HUES48 (cell line): ENCODE measurements at regions not wholly inside any gene's neighbourhood (a gene's known extent, or its start where the extent isn't known, plus 50 kb on each side); places are given as distances from the start of the nearest gene placed in this dataset.
"Not testable (repeated sequence)": the region's sequence is repeated elsewhere in the genome, so short reads cannot be mapped to it uniquely, and the experiment has no call there.

Experiments
- H3K27ac ChIP-seq: one replicate; pipeline ENCODE4 v1.7.0; 2013; ENCODE audit warnings: low read depth, low read length, inconsistent platforms
- H3K27me3 ChIP-seq: 2 replicates; pipeline ENCODE4 v1.6.1; 2013; ENCODE audit warnings: mild to moderate bottlenecking, low read length; ENCODE audit not compliant: control insufficient read depth, insufficient read depth
- H3K36me3 ChIP-seq: 2 replicates; pipeline ENCODE4 v1.6.1; 2013; ENCODE audit warnings: low read length; ENCODE audit not compliant: control insufficient read depth, insufficient read depth
- H3K4me1 ChIP-seq: 2 replicates; pipeline ENCODE4 v1.6.1; 2013; ENCODE audit warnings: mild to moderate bottlenecking, low read length; ENCODE audit not compliant: control insufficient read depth, insufficient read depth
- H3K4me3 ChIP-seq: 2 replicates; pipeline ENCODE4 v1.5.1; 2013; ENCODE audit warnings: mild to moderate bottlenecking, low read depth, low read length
- H3K9ac ChIP-seq: 2 replicates; pipeline ENCODE4 v1.6.1; 2013; ENCODE audit warnings: mild to moderate bottlenecking, low read depth, low read length, moderate library complexity
- H3K9me3 ChIP-seq: 2 replicates; pipeline ENCODE4 v1.6.1; 2013; ENCODE audit warnings: low read length; ENCODE audit not compliant: control insufficient read depth, insufficient read depth

- H3K9ac ChIP-seq: no peak overlapping the region
- H3K9me3 ChIP-seq: peaks cover 8% of the 10 kb centered on the region; the same call in 1 of the 2 replicates
- no peaks in the 10 kb centered on the region for H3K4me1 ChIP-seq
- H3K36me3 ChIP-seq: no peaks in the 10 kb centered on the region
- H3K27me3 ChIP-seq: no peaks in the 10 kb centered on the region
- H3K27ac ChIP-seq: no peak overlapping the region
- no peak overlapping the region for H3K4me3 ChIP-seq
Measured at GRCh38 chr2:105490204-105490603, 91.4 kb upstream of the FHL2 start.

- H3K9me3 ChIP-seq: peaks cover 8% of the 10 kb centered on the region; the same call in 1 of the 2 replicates
- no peak overlapping the region for H3K9ac ChIP-seq
- no peaks in the 10 kb centered on the region for H3K27me3 ChIP-seq
- no peaks in the 10 kb centered on the region for H3K4me1 ChIP-seq
- no peak overlapping the region for H3K4me3 ChIP-seq
- no peaks in the 10 kb centered on the region for H3K36me3 ChIP-seq
- no peak overlapping the region for H3K27ac ChIP-seq
Measured at GRCh38 chr2:105489168-105489878, 90.5 kb upstream of the FHL2 start.

- Histone ChIP-seq H3K36me3 (no peaks in the 10 kb centered on the region), H3K27ac (no peak overlapping the region), H3K9ac (no peak overlapping the region), H3K4me3 (no peak overlapping the region), H3K27me3 (no peaks in the 10 kb centered on the region), H3K9me3 (peaks cover 8% of the 10 kb centered on the region; the same call in 1 of the 2 replicates), H3K4me1 (no peaks in the 10 kb centered on the region)
Measured at GRCh38 chr2:105488285-105488684, 89.4 kb upstream of the FHL2 start.

- H3K36me3 ChIP-seq: no peaks in the 10 kb centered on the region
- H3K4me1 ChIP-seq: no peaks in the 10 kb centered on the region
- no peaks in the 10 kb centered on the region for H3K27me3 ChIP-seq
- no peak overlapping the region for H3K9ac ChIP-seq
- no peaks in the 10 kb centered on the region for H3K9me3 ChIP-seq
- H3K27ac ChIP-seq: no peak overlapping the region
- H3K4me3 ChIP-seq: no peak overlapping the region
Measured at GRCh38 chr2:105487142-105488069, 88.6 kb upstream of the FHL2 start.

- no peaks in the 10 kb centered on the region for H3K27me3 ChIP-seq
- H3K4me3 ChIP-seq: no peak overlapping the region
- H3K27ac ChIP-seq: no peak overlapping the region
- H3K36me3 ChIP-seq: no peaks in the 10 kb centered on the region
- no peaks in the 10 kb centered on the region for H3K9me3 ChIP-seq
- H3K4me1 ChIP-seq: no peaks in the 10 kb centered on the region
- H3K9ac ChIP-seq: no peak overlapping the region
Measured at GRCh38 chr2:105486762-105487141, 87.9 kb upstream of the FHL2 start.

- H3K9me3 ChIP-seq: no peaks in the 10 kb centered on the region
- H3K4me3 ChIP-seq: no peak overlapping the region
- H3K27ac ChIP-seq: no peak overlapping the region
- no peak overlapping the region for H3K9ac ChIP-seq
- H3K27me3 ChIP-seq: no peaks in the 10 kb centered on the region
- no peaks in the 10 kb centered on the region for H3K36me3 ChIP-seq
- H3K4me1 ChIP-seq: no peaks in the 10 kb centered on the region
Measured at GRCh38 chr2:105478670-105479069, 79.8 kb upstream of the FHL2 start.

GRCh38 chr2:105477050-105477620, 78.3 kb upstream of the FHL2 start:
- not testable (repeated sequence) for H3K27ac ChIP-seq, H3K27me3 ChIP-seq, H3K4me3 ChIP-seq, H3K36me3 ChIP-seq, H3K9me3 ChIP-seq, H3K4me1 ChIP-seq, H3K9ac ChIP-seq

- Histone ChIP-seq H3K27me3 (no peaks in the 10 kb centered on the region), H3K9ac (no peak overlapping the region), H3K36me3 (no peaks in the 10 kb centered on the region), H3K4me1 (no peaks in the 10 kb centered on the region), H3K27ac (no peak overlapping the region), H3K9me3 (no peaks in the 10 kb centered on the region), H3K4me3 (no peak overlapping the region)
Measured at GRCh38 chr2:105473011-105473410, 74.2 kb upstream of the FHL2 start.

- H3K9me3 ChIP-seq: no peaks in the 10 kb centered on the region
- no peak overlapping the region for H3K27ac ChIP-seq
- no peak overlapping the region for H3K9ac ChIP-seq
- no peak overlapping the region for H3K4me3 ChIP-seq
- no peaks in the 10 kb centered on the region for H3K27me3 ChIP-seq
- H3K36me3 ChIP-seq: no peaks in the 10 kb centered on the region
- no peaks in the 10 kb centered on the region for H3K4me1 ChIP-seq
Measured at GRCh38 chr2:105470979-105471378, 72.1 kb upstream of the FHL2 start.

- Histone ChIP-seq H3K27ac (no peak overlapping the region), H3K9me3 (no peaks in the 10 kb centered on the region), H3K9ac (no peak overlapping the region), H3K36me3 (no peaks in the 10 kb centered on the region), H3K4me1 (no peaks in the 10 kb centered on the region), H3K27me3 (no peaks in the 10 kb centered on the region), H3K4me3 (no peak overlapping the region)
Measured at GRCh38 chr2:105469781-105470180, 70.9 kb upstream of the FHL2 start.

- H3K4me1 ChIP-seq: no peaks in the 10 kb centered on the region
- no peaks in the 10 kb centered on the region for H3K36me3 ChIP-seq
- no peaks in the 10 kb centered on the region for H3K27me3 ChIP-seq
- H3K27ac ChIP-seq: no peak overlapping the region
- H3K9ac ChIP-seq: no peak overlapping the region
- no peak overlapping the region for H3K4me3 ChIP-seq
- no peaks in the 10 kb centered on the region for H3K9me3 ChIP-seq
Measured at GRCh38 chr2:105468582-105469042, 69.8 kb upstream of the FHL2 start.
